GM18870 (cell line): ENCODE measurements at regions not wholly inside any gene's neighbourhood (a gene's known extent, or its start where the extent isn't known, plus 50 kb on each side); places are given as distances from the start of the nearest gene placed in this dataset.

Experiments used
- ATAC-seq: cut with Tn5 transposase; IDR thresholded peaks from one replicate; pipeline ENCODE4 v1.9.1; 2021; ENCODE audit warnings: moderate library complexity; ENCODE audit not compliant: unreplicated experiment

- no peak for ATAC-seq
Measured at GRCh38 chr11:95520369-95521132, 269.0 kb downstream of the FAM76B start.

GRCh38 chr11:95519912-95520311 lies 269.7 kb downstream of the FAM76B start:
- no peak for ATAC-seq

- no peak for ATAC-seq
Measured at GRCh38 chr11:95517453-95517852, 272.1 kb downstream of the FAM76B start.

GRCh38 chr11:95516786-95517185 lies 272.8 kb downstream of the FAM76B start:
- ATAC-seq: no peak

- ATAC-seq: no peak
Measured at GRCh38 chr11:95516175-95516574, 273.4 kb downstream of the FAM76B start.

- ATAC-seq: no peak
Measured at GRCh38 chr11:95515371-95515770, 274.2 kb downstream of the FAM76B start.

GRCh38 chr11:95514416-95515110 lies 275.0 kb downstream of the FAM76B start:
- ATAC-seq: no peak

GRCh38 chr11:95512682-95513081 lies 276.9 kb downstream of the FAM76B start:
- ATAC-seq: no peak

- no peak for ATAC-seq
Measured at GRCh38 chr11:95512177-95512576, 277.4 kb downstream of the FAM76B start.

GRCh38 chr11:95508219-95508890 lies 277.4 kb upstream of the SESN3 start:
- no peak for ATAC-seq

GRCh38 chr11:95507794-95508193 lies 276.8 kb upstream of the SESN3 start:
- ATAC-seq: no peak

- ATAC-seq: no peak
Measured at GRCh38 chr11:95506777-95507176, 275.8 kb upstream of the SESN3 start.

- ATAC-seq: no peak
Measured at GRCh38 chr11:95505927-95506426, 275.0 kb upstream of the SESN3 start.

- ATAC-seq: no peak
Measured at GRCh38 chr11:95503047-95503446, 272.0 kb upstream of the SESN3 start.

GRCh38 chr11:95502522-95502921 lies 271.5 kb upstream of the SESN3 start:
- ATAC-seq: no peak

GRCh38 chr11:95501761-95502266 lies 270.8 kb upstream of the SESN3 start:
- no peak for ATAC-seq

- no peak for ATAC-seq
Measured at GRCh38 chr11:95500466-95500865, 269.5 kb upstream of the SESN3 start.

GRCh38 chr11:95499516-95500135 lies 268.6 kb upstream of the SESN3 start:
- ATAC-seq: no peak

GRCh38 chr11:95498722-95499425 lies 267.9 kb upstream of the SESN3 start:
- no peak for ATAC-seq

- ATAC-seq: no peak
Measured at GRCh38 chr11:95496901-95497300, 265.9 kb upstream of the SESN3 start.
